HG03280 (cell line): ENCODE measurements at regions not wholly inside any gene's neighbourhood (a gene's known extent, or its start where the extent isn't known, plus 50 kb on each side); places are given as distances from the start of the nearest gene placed in this dataset.
"Not testable (repeated sequence)": the region's sequence is repeated elsewhere in the genome, so short reads cannot be mapped to it uniquely, and the experiment has no call there.

Source experiments
- ATAC-seq: cut with Tn5 transposase; IDR thresholded peaks from one replicate; pipeline ENCODE4 v1.9.1; 2021; ENCODE audit warnings: mild to moderate bottlenecking, moderate library complexity; ENCODE audit not compliant: unreplicated experiment

- no peak for ATAC-seq
Measured at GRCh38 chr6:133786016-133786415, 102.9 kb upstream of the TCF21 start.

DNA sequence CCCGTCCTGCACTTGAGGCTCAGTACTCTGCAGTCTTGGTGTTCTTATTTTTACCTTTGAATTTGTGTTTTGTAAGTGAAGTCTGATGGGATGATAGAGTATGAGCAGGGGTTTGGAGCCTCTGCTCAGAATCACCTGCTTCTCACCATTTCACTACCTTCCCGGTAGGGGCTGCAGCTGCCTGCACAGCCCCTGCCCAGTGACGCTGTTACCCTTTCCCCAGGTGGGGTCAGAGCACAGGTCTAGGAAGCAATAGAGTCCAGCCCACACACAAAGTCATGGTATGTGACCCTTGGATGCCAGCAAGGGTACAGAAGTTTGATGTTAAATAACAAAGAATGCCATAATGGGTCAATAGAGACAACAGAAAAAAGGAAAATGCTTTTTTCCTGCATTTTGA, 101.8 kb upstream of the TCF21 start:
- no peak for ATAC-seq

GRCh38 chr6:133787859-133788505, 100.9 kb upstream of the TCF21 start:
- no peak for ATAC-seq

- no peak for ATAC-seq
Measured at GRCh38 chr6:133788556-133788955, 100.4 kb upstream of the TCF21 start.

- ATAC-seq: not testable (repeated sequence)
Measured at GRCh38 chr6:133789449-133789848, 99.5 kb upstream of the TCF21 start.

DNA sequence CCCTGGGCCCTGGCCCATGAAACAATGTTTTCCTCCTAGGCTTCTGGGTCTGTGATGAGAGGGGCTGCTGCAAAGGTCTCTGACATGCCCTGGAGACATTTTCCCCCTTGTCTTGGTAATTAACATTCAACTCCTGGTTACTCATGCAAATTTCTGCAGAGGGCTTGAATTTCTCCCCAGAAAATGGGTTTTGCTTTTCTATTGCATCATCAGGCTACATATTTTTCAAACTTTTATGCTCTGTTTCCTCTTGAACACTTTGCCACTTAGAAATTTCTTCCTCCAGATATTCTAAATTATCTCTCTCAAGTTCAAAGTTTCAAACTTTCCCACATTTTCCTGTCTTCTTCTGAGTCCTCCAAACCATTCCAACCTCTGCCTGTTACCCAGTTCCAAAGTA, 98.2 kb upstream of the TCF21 start:
- not testable (repeated sequence) for ATAC-seq

DNA sequence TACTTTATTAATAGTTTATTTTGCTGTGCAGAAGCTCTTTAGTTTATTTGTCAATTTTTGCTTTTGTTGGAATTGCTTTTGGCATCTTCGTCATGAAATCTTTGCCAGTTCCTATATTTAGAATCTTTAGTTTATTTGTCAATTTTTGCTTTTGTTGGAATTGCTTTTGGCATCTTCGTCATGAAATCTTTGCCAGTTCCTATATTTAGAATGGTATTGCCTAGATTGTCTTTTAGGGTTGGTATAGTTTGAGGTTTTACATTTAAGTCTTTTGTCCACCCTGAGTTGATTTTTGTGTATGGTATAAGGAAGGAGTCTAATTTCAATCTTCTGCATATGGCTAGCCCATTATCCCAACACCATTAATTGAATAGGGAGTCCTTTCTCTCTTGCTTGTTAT, 93.9 kb upstream of the TCF21 start:
- not testable (repeated sequence) for ATAC-seq

DNA sequence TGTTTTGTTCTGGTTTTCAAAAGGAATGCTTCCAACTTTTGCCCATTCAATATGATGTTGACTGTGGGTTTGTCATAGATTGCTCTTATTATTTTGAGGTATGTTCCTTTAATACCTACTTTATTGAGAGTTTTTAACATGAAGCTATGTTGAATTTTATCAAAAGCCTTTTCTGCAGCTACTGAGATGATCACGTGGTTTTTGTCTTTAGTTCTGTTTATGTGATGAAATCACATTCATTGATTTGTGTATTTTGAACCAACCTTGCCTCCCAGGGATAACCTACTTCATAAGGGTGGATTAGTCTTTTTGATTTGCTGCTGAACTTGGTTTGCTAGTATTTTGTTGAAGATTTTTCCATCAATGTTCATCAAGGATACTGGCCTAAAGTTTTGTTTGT, 92.7 kb upstream of the TCF21 start:
- no peak for ATAC-seq

- ATAC-seq: no peak
Measured at GRCh38 chr6:133799043-133799442, 89.9 kb upstream of the TCF21 start.

DNA sequence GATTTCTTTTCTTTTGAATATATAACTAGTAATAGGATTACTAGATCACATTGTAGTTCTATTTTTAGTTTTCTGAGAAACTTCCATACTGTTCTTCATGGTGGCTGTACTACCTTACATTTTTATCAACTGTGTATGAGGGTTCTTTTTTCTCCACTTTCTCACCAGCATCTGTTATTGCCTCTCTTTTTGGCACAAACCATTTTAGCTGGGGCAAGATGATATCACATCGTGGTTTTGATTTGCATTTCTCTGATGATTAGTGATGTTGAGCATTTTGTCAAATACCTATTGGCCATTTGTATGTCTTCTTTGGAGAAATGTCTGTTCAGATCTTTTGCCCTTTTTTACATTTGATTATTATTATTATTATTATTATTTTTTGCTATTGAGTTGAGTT, 86.1 kb upstream of the TCF21 start:
- ATAC-seq: no peak

- no peak for ATAC-seq
Measured at GRCh38 chr6:133804265-133804664, 84.6 kb upstream of the TCF21 start.

- ATAC-seq: no peak
Measured at GRCh38 chr6:133805876-133806275, 83.0 kb upstream of the TCF21 start.

DNA sequence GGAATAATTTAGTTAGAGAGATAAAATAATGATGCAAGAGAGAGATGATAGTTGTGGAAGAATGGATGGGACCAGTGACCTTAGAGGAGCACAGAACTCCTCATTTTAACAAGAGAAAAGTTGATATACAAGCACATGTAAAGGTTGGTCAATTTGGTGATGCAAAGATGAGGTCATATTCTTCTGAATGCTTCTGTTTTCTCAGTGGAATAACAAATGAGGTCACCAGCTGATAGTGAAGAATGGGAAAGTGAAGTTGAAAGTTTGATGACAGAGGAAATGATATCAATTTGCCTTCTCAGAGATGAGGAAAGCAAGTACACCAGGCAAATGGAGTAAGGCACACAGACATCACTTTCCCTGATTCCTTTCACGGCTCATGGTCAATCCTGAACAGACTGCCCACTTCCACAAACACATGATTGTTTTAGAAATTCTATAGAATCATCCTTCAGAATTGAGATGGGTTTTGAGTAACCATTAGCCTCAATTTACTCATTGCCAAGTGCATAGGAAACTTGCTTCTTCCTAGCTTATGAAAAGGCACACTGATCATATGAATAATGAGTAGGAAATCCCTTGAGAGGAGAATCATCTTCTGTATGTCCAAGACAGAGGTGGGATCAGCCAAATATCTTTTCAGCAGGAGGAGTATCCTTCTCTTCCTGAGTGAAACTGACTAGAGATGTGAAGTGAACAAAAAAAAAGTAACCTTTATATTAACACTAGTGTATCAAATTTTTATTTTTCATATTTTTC, 82.4 kb upstream of the TCF21 start:
- ATAC-seq: no peak

DNA sequence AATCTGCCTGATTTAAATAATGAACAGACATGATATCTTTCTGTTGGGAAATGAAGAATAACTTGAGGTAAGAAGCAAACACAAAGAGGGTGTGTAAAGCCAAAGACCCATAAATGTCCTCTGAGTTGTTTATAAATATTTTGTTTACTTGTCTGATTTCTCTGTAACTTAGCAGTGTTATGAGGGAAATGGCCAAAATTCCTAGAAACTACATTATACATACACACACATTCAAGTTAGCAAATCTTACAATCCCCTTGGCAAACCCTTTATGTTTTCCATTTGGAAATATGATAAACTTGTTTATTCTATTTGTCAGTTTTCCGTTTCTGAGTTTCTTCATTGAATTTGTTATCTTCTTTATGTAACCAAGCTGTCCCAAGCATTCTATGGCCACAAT, 81.4 kb upstream of the TCF21 start:
- no peak for ATAC-seq

GRCh38 chr6:133809406-133809805, 79.5 kb upstream of the TCF21 start:
- no peak for ATAC-seq

DNA sequence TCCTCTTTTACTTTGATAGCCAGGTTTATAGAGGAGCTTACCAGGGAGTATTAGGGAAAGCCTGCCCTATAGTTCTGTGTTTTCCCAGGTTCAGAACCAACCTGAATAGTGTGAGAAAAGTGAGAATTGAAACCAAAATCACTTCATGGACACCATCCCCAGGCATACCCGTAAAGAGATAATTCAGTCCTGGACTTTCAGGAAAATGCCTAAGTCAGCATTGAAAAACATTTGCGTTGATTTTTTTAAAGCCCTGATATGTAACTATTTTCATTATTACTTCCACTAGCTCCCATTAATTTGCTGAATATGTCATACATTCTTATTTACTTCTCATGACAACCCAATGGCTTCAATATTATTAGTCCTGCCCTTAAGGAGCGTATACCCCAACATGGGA, 77.4 kb upstream of the TCF21 start:
- no peak for ATAC-seq

DNA sequence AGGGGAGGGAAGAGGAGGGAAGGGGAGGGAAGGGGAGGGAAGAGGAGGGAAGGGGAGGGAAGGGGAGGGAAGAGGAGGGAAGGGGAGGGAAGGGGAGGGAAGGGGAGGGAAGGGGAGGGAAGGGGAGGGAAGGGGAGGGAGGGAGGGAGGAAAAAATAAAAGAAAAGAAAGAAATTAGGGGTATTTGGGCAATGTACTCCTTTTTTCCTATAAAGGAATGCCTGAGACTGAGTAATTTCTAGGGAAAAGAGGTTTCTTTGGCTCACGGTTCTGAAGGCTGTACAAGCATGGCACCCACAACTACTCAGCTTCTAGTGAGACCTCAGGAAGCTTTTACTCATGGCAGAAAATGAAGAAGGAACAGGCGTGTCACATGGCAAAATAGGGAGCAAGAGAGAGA, 76.5 kb upstream of the TCF21 start:
- not testable (repeated sequence) for ATAC-seq

DNA sequence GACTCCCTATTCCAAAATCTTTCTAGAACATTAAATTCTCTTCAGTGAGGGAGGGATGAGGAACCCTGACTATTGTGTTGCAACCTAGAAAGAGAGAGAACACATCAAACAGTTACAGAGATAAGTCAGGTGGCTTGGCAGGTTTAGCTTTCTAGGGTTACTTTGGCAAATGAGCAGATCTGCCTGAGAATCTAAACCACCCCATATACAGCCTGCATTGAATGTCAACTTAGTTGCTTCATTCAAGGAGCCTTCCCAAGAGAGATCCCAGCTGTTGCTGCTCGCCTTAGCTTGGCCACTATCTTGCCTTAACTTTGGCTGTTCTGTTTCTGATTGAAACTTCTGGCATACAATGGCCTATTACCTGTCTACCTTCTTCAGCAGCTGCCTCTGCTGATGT, 74.7 kb upstream of the TCF21 start:
- no peak for ATAC-seq

DNA sequence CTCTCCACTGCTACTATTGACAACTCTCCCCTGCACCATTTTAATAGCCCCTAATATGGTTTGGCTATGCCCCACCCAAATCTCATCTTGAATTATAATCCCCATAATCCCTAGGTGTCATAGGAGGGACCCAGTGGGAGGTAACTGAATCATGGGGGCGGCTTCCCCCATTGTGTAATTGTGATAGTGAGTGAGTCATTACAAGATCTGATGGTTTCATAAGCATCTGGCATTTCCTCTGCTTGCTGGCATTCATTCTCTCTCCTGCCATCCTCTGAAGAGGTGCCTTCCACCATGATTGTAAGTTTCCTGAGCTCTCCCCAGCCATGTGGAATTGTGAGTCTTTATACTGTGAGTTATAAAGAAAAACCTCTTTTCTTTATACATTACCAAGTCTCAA, 74.1 kb upstream of the TCF21 start:
- ATAC-seq: no peak

DNA sequence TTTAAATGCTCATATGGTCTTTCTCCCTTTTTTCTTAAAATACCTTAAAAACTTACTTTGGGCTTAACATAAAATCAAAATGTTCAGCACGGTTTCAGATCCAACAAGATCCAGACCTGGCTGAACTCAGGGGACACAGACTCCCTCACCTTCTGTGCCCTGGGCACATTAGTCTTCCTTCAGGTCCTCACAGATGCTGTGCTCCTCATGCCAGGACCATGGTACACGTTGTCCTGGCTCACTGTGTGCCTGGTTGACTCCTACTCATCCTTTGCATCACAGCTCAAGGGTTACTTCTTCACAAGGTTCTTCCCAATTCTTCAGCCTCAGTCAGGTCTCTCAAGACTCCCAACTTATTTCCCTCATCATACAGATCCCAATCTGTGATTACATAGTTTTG, 73.6 kb upstream of the TCF21 start:
- no peak for ATAC-seq

DNA sequence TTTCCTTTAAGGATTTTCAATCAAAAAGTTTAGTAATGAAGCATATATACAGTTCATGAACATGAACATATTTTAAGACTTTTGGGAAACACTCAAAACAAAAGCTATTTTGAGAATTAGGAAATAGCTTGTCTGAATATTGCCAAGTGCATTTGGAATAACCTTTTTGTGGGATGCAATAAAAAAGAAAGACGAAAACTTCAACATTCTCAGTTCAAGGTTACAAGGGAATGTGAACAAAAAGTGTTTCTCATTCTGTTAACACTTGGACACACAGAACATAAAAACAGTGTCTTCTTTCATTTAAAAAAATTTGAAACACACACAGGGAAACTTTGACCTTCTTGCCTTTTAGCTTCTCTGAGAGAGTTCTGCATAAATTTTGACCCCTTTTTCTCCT, 72.7 kb upstream of the TCF21 start:
- no peak for ATAC-seq

DNA sequence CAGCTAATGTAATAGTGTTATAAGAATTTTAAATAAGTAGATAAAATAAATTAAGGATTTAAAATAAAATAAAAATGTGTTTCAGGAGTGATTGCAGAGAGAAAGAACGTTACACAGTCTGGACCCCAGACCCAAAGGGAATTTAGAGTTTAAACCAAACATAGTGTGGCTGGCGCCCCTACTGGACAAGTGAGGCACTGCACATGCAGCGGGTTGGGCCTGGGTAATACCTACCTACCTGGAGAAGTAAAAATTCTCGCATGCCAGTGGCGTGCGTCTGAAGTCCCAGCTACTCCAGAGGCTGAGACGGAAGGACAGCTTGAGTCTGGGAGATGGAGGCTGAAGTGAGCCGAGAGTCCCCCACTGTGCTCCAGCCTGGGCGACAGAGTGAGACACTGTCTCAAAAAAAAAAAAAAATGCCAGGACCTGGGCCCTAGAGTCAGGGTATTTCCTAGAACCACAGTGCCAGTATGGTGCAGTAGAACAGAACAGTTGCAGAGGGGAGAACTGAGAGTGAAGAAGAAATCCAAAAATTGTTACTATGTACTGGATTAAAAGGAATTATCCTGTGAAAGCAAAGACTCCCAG, 71.4 kb upstream of the TCF21 start:
- ATAC-seq: peak; percentile 82
